ENCODE measurements at regions not wholly inside any gene's neighbourhood (a gene's known extent, or its start where the extent isn't known, plus 50 kb on each side); places are given as distances from the start of the nearest gene placed in this dataset.

- intact Hi-C loops (cut with micrococcal nuclease): no loop called here
- no peak overlapping the region for H2AFZ ChIP-seq (ENCODE audit: insufficient read depth, low read depth, low read length, poor library complexity, severe bottlenecking)
- H3K79me2 ChIP-seq (ENCODE audit: control insufficient read depth, insufficient read depth, low read length): no peaks in the 10 kb centered on the region
- Mint-ChIP-seq H3K4me3 (no peak overlapping the region), H3K27me3 (peaks cover 11% of the 10 kb centered on the region), H3K9me3 (ENCODE audit: insufficient read depth) (no peaks in the 10 kb centered on the region), H3K27ac (no peak overlapping the region), H3K4me1 (no peaks in the 10 kb centered on the region)
- H3K9ac ChIP-seq (ENCODE audit: low read length): no peak overlapping the region
- TF ChIP-seq EZH2 (IDR thresholded peaks at IDR 0.05; ENCODE audit: borderline replicate concordance, insufficient read depth, low read depth, low read length, poor library complexity, severe bottlenecking) (no peak), CTCF (IDR thresholded peaks at IDR 0.05) (no peak)
- no peaks in the 10 kb centered on the region for H3K36me3 ChIP-seq (replicated peaks in 1 of 2; ENCODE audit: control extremely low read depth in 1 of 2, control insufficient read depth in 1 of 2, extremely low read depth in 1 of 2, insufficient read depth in 2 of 2, low read length in 1 of 2)
- H3K9me3 ChIP-seq (ENCODE audit: control extremely low read depth in 1 of 3, control insufficient read depth in 2 of 3, insufficient read depth in 1 of 3, low read length in 2 of 3): no peaks in the 10 kb centered on the region
- no peak overlapping the region for H3K4me3 ChIP-seq (ENCODE audit: control extremely low read depth in 1 of 5, extremely low read depth in 1 of 5, insufficient read depth in 1 of 5, low read depth in 2 of 5, low read length in 4 of 5)
- DNase-seq (no peak), ATAC-seq (ENCODE audit: low read depth) (no peak)
- peaks cover 0 to 22% (median 1%) of the 10 kb centered on the region in 4 experiments for H3K27me3 ChIP-seq (replicated peaks in 1 of 4; ENCODE audit: control extremely low read depth in 1 of 4, control insufficient read depth in 3 of 4, insufficient read depth in 4 of 4, low read length in 3 of 4)
- 72% methylated on average over 7 of the region's 7 CpGs for WGBS (ENCODE audit: insufficient coverage)
- no peaks in the 10 kb centered on the region for H3K4me1 ChIP-seq (ENCODE audit: control insufficient read depth in 2 of 2, insufficient read depth in 2 of 2, low read length in 2 of 2)
- no peak overlapping the region for H3K4me2 ChIP-seq (replicated peaks; ENCODE audit: low read depth, low read length, poor library complexity, severe bottlenecking)
- no peaks in the 10 kb centered on the region for H4K20me1 ChIP-seq (ENCODE audit: control insufficient read depth, insufficient read depth, low read length, poor library complexity, severe bottlenecking)
- POLR2A ChIA-PET: no interaction called here
- no peak overlapping the region for H3K27ac ChIP-seq (ENCODE audit: low read length in 2 of 2)
- CTCF ChIA-PET: no interaction called here
Observed at GRCh38 chr16:22621586-22622155, 111.0 kb downstream of the NPIPB5 start.

GRCh38 chr16:22622703-22623102 is 112.0 kb downstream of the NPIPB5 start:
- WGBS (ENCODE audit: insufficient coverage): 81% methylated on average over 5 of the region's 5 CpGs
- H3K4me1 Mint-ChIP-seq: no peaks in the 10 kb centered on the region
- no peak for ATAC-seq (ENCODE audit: low read depth)

More at GRCh38 chr16:22622703-22623102, 112.0 kb downstream of the NPIPB5 start:
- H3K4me3 Mint-ChIP-seq: no peak overlapping the region
- H3K4me2 ChIP-seq (replicated peaks; ENCODE audit: low read depth, low read length, poor library complexity, severe bottlenecking): no peak overlapping the region
- H2AFZ ChIP-seq (ENCODE audit: insufficient read depth, low read depth, low read length, poor library complexity, severe bottlenecking): no peak overlapping the region
- no peak overlapping the region for H3K4me3 ChIP-seq (ENCODE audit: control extremely low read depth in 1 of 5, extremely low read depth in 1 of 5, insufficient read depth in 1 of 5, low read depth in 2 of 5, low read length in 4 of 5)
- no peak overlapping the region for H3K27ac ChIP-seq (ENCODE audit: low read length in 2 of 2)
- no peaks in the 10 kb centered on the region for H3K79me2 ChIP-seq (ENCODE audit: control insufficient read depth, insufficient read depth, low read length)
- H3K27me3 ChIP-seq (replicated peaks in 1 of 4; ENCODE audit: control extremely low read depth in 1 of 4, control insufficient read depth in 3 of 4, insufficient read depth in 4 of 4, low read length in 3 of 4): peaks cover 0 to 27% (median 1%) of the 10 kb centered on the region in 4 experiments
- H3K9ac ChIP-seq (ENCODE audit: low read length): no peak overlapping the region
- ChIA-PET CTCF (no interaction called here), POLR2A (no interaction called here)
- no peaks in the 10 kb centered on the region for H4K20me1 ChIP-seq (ENCODE audit: control insufficient read depth, insufficient read depth, low read length, poor library complexity, severe bottlenecking)
- no peaks in the 10 kb centered on the region for H3K9me3 Mint-ChIP-seq (ENCODE audit: insufficient read depth)
- no peak overlapping the region for H3K27ac Mint-ChIP-seq
- no peak for DNase-seq
- H3K9me3 ChIP-seq (ENCODE audit: control extremely low read depth in 1 of 3, control insufficient read depth in 2 of 3, insufficient read depth in 1 of 3, low read length in 2 of 3): no peaks in the 10 kb centered on the region
- peaks cover 8% of the 10 kb centered on the region for H3K27me3 Mint-ChIP-seq
- TF ChIP-seq CTCF (IDR thresholded peaks at IDR 0.05): no peak
- TF ChIP-seq EZH2 (IDR thresholded peaks at IDR 0.05; ENCODE audit: borderline replicate concordance, insufficient read depth, low read depth, low read length, poor library complexity, severe bottlenecking): no peak
- no peaks in the 10 kb centered on the region for H3K36me3 ChIP-seq (replicated peaks in 1 of 2; ENCODE audit: control extremely low read depth in 1 of 2, control insufficient read depth in 1 of 2, extremely low read depth in 1 of 2, insufficient read depth in 2 of 2, low read length in 1 of 2)
- intact Hi-C loops (cut with micrococcal nuclease): no loop called here
- H3K4me1 ChIP-seq (ENCODE audit: control insufficient read depth in 2 of 2, insufficient read depth in 2 of 2, low read length in 2 of 2): no peaks in the 10 kb centered on the region

Measured in B cell (primary cell).